ENCODE measurements at regions not wholly inside any gene's neighbourhood (a gene's known extent, or its start where the extent isn't known, plus 50 kb on each side); places are given as distances from the start of the nearest gene placed in this dataset.

- TF ChIP-seq RORA (CRISPR knock-in tag; IDR thresholded peaks at IDR 0.05) (no peak), ZNF512B (CRISPR knock-in tag; IDR thresholded peaks at IDR 0.05; ENCODE audit: borderline replicate concordance) (no peak), JUND (CRISPR knock-in tag; IDR thresholded peaks at IDR 0.05) (no peak), HNRNPL (IDR thresholded peaks at IDR 0.05; ENCODE audit: low read depth, low read length) (no peak), ZNF777 (CRISPR knock-in tag; IDR thresholded peaks at IDR 0.05) (no peak), CTCF (CRISPR knock-in tag; IDR thresholded peaks at IDR 0.05) (no peak), CBFB (CRISPR knock-in tag; IDR thresholded peaks at IDR 0.05) (no peak), HDAC2 (CRISPR knock-in tag; IDR thresholded peaks at IDR 0.05) (no peak), KMT2B (CRISPR knock-in tag; IDR thresholded peaks at IDR 0.05) (no peak), ZFX (CRISPR knock-in tag; IDR thresholded peaks at IDR 0.05; ENCODE audit: low read depth) (no peak), GATAD1 (CRISPR knock-in tag; IDR thresholded peaks at IDR 0.05) (no peak), PRDM10 (CRISPR knock-in tag; IDR thresholded peaks at IDR 0.05; ENCODE audit: low read depth) (no peak)
Measured at GRCh38 chr20:48069596-48069995, 284.3 kb upstream of the SULF2 start.
